ENCODE measurements at regions not wholly inside any gene's neighbourhood (a gene's known extent, or its start where the extent isn't known, plus 50 kb on each side); places are given as distances from the start of the nearest gene placed in this dataset.

DNA sequence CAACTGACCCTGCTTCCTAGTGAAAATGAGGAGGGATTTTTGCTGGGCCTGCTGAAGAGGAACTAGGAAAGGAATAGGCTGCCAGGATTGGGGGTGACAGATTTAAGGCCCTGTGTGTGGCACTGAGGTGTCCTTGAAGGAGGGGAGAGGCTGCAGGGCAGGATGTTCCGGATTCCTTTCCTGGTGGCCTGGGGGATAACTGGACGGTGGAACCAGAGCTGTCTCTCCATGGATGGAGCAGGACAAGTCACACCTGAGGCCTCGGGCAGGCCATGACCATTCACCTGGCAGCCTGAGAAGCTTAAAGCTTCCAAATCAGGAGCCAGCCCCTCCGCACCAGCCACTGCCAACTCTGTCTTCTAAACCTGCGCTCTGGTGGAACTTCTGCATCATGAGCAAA, 56.0 kb upstream of the SLC22A23 start:
- DNase-seq (ENCODE audit: low read depth): no peak
- H3K4me3 ChIP-seq (ENCODE audit: low read depth, low read length): no peak overlapping the region
- no peak for TF ChIP-seq POLR2A (IDR thresholded peaks at IDR 0.05; ENCODE audit: extremely low read depth, insufficient read length)
- TF ChIP-seq, protein P1, sequence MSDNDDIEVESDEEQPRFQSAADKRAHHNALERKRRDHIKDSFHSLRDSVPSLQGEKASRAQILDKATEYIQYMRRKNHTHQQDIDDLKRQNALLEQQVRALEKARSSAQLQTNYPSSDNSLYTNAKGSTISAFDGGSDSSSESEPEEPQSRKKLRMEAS (IDR thresholded peaks at IDR 0.05; ENCODE audit: low read depth, low read length): no peak
- TF ChIP-seq MYC (IDR thresholded peaks at IDR 0.05; ENCODE audit: low read depth, low read length): no peak
- TF ChIP-seq, protein P2, sequence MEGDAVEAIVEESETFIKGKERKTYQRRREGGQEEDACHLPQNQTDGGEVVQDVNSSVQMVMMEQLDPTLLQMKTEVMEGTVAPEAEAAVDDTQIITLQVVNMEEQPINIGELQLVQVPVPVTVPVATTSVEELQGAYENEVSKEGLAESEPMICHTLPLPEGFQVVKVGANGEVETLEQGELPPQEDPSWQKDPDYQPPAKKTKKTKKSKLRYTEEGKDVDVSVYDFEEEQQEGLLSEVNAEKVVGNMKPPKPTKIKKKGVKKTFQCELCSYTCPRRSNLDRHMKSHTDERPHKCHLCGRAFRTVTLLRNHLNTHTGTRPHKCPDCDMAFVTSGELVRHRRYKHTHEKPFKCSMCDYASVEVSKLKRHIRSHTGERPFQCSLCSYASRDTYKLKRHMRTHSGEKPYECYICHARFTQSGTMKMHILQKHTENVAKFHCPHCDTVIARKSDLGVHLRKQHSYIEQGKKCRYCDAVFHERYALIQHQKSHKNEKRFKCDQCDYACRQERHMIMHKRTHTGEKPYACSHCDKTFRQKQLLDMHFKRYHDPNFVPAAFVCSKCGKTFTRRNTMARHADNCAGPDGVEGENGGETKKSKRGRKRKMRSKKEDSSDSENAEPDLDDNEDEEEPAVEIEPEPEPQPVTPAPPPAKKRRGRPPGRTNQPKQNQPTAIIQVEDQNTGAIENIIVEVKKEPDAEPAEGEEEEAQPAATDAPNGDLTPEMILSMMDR (IDR thresholded peaks at IDR 0.05; ENCODE audit: low read depth, low read length): no peak

DNA sequence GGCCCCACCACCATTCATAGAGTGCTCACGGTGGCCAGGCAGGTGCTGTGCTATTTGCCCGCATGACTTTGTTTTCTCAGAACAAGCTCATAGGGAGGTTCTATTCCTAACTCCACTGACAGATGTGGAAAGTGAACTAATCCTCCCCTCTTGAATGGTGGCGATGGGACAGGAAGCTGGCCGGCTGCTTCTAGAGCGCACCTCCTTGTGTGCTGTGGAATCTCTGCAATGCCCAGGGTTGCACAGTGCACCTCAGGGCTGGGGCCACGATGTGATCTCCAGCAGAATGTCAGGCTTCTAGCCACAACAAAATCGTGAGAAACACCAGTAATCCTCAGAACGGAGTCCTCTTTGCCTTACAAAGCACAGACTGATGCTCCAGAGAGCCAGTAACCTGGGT, 53.8 kb upstream of the SLC22A23 start:
- no peak overlapping the region for H3K4me3 ChIP-seq (ENCODE audit: low read depth, low read length)
- TF ChIP-seq POLR2A (IDR thresholded peaks at IDR 0.05; ENCODE audit: extremely low read depth, insufficient read length) (no peak), MYC (IDR thresholded peaks at IDR 0.05; ENCODE audit: low read depth, low read length) (no peak)
- TF ChIP-seq, protein P1 (IDR thresholded peaks at IDR 0.05; ENCODE audit: low read depth, low read length): no peak
- TF ChIP-seq, protein P2 (IDR thresholded peaks at IDR 0.05; ENCODE audit: low read depth, low read length): no peak
- no peak for DNase-seq (ENCODE audit: low read depth)

DNA sequence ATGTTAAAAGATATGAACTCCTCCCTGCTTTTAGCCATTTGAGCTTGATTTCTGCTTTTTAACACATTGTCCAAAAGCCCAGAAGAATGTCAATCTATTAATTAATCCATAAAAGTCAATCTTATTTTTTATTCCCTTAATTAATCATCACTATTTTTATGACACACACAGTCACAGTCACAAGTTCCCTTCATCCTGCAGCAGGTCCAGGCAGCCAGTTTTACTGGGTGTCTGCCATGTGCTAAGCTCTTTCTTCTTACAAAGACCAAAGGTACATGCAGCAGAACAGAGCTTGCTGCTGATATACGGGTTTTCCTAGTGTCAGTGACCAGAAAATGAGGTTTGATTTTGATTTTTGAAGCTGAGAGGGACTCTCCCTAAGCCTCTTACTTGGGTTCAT, 53.3 kb upstream of the SLC22A23 start:
- no peak overlapping the region for H3K4me3 ChIP-seq (ENCODE audit: low read depth, low read length)
- DNase-seq (ENCODE audit: low read depth): no peak
- TF ChIP-seq MYC (IDR thresholded peaks at IDR 0.05; ENCODE audit: low read depth, low read length) (no peak), POLR2A (IDR thresholded peaks at IDR 0.05; ENCODE audit: extremely low read depth, insufficient read length) (no peak)
- TF ChIP-seq, protein P2 (IDR thresholded peaks at IDR 0.05; ENCODE audit: low read depth, low read length): no peak
- TF ChIP-seq, protein P1 (IDR thresholded peaks at IDR 0.05; ENCODE audit: low read depth, low read length): no peak

DNA sequence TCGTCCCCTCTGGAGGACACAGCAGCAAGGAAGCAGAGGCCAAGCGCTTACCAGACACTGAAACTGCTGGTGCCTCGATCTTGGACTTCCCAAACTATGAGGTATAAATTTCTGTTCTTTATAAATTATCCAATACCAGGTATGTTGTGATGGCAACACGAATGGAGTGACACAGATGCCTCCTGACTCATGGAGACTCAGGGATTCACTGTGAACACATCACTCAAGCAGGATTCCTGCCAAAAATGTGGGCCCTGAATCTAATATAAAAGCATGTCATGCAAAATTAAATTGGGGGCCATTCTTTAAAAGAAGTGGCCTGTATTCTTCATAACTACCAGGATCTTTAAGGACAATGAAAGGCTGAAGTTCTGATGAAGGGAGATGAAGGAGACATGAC, 52.5 kb upstream of the SLC22A23 start:
- TF ChIP-seq MYC (IDR thresholded peaks at IDR 0.05; ENCODE audit: low read depth, low read length): no peak
- TF ChIP-seq, protein P2 (IDR thresholded peaks at IDR 0.05; ENCODE audit: low read depth, low read length): no peak
- no peak for TF ChIP-seq POLR2A (IDR thresholded peaks at IDR 0.05; ENCODE audit: extremely low read depth, insufficient read length)
- TF ChIP-seq, protein P1 (IDR thresholded peaks at IDR 0.05; ENCODE audit: low read depth, low read length): no peak
- no peak for DNase-seq (ENCODE audit: low read depth)
- H3K4me3 ChIP-seq (ENCODE audit: low read depth, low read length): no peak overlapping the region

DNA sequence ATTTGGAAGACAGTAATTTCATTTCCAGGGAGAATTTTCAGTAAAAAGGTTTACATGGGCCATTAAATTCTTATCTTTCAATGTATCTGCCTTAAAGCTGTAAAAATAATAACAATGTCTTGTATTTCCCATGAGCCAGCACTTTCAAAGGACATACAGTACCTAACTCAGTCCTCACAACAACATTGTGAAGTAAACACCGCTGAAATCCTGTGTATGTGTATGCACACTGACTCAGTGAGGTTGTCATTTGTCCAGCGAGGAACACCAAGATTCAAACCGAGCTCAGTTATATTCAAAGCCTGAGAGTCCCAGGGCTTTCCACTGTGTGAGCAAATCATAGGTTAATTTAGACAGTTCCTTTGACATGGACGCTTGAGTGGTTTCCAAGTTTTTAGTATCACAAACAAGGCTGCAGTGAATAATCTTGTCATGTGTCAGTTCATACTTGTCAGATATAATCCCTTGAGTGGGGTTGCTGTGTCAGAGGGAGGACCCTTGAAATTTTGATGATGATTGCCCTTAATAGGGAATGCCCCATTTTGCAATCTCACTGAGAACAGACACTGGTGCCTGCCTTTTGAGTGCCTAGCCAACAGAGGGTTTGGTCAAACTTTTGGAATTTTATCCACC, 50.0 kb upstream of the SLC22A23 start:
- DNase-seq (ENCODE audit: low read depth): no peak

More for the DNA sequence above, 50.0 kb upstream of the SLC22A23 start:
- TF ChIP-seq POLR2A (IDR thresholded peaks at IDR 0.05; ENCODE audit: extremely low read depth, insufficient read length): no peak
- TF ChIP-seq, protein P1 (IDR thresholded peaks at IDR 0.05; ENCODE audit: low read depth, low read length): no peak
- TF ChIP-seq, protein P2 (IDR thresholded peaks at IDR 0.05; ENCODE audit: low read depth, low read length): no peak
- no peak for TF ChIP-seq MYC (IDR thresholded peaks at IDR 0.05; ENCODE audit: low read depth, low read length)
- H3K4me3 ChIP-seq (ENCODE audit: low read depth, low read length): no peak overlapping the region

Data from NB4 (cell line).